ENCODE measurements at regions not wholly inside any gene's neighbourhood (a gene's known extent, or its start where the extent isn't known, plus 50 kb on each side); places are given as distances from the start of the nearest gene placed in this dataset.

DNA sequence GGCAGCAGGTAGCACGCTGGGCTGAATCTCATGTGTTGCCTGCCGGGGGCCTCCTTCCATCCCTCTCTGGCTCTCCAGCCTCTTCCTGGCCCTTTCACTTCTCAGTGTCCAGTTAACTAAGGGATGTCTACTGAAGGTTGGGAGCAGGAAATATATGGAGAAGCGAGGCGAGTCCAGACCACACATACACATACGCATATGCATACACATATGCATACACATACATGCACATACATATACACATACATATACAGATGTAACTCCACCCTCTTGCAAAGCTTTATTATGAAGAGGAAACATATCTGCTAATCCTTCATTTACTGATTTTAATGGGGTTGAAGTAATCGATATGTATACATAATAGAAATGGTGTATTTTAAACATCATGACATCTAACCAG is 636.1 kb upstream of the CCDC179 start:
- no peak for TF ChIP-seq SPI1 (IDR thresholded peaks at IDR 0.05; ENCODE audit: low read depth, low read length)
- TF ChIP-seq POLR2AphosphoS5 (IDR thresholded peaks at IDR 0.05; ENCODE audit: low read depth, low read length), result no peak
- TF ChIP-seq TAF1 (IDR thresholded peaks at IDR 0.05; ENCODE audit: low read depth, low read length), result no peak
- TF ChIP-seq POU2F2 (IDR thresholded peaks at IDR 0.05; ENCODE audit: low read depth, low read length), result no peak
- TF ChIP-seq PAX5 (IDR thresholded peaks at IDR 0.05; ENCODE audit: insufficient read depth, low read length, severe bottlenecking), result no peak
- no peak for TF ChIP-seq POLR2A (IDR thresholded peaks at IDR 0.05; ENCODE audit: low read depth, low read length)
- no peak for FAIRE-seq
- DNase-seq (ENCODE audit: insufficient read length, low spot score), result no peak

DNA sequence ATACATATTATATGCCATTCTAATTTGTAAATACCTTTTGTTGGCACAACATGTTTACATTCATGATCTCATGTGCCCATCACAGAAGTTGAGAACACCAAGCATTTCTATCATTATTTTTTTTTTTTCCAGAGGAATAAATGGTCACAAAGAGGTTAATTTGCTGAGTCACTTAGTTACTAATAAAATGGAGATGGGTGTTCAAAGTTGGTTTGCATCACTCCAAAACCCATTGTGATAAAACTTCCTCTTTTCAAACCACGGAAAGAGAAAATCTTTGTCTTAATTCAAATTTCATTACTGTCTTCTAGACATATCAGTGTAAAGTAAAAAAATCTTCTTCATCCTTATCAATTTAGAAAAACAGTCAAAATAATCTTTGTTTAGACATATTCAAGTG is 636.8 kb upstream of the CCDC179 start:
- DNase-seq (ENCODE audit: insufficient read length, low spot score) (no peak), FAIRE-seq (no peak)
- TF ChIP-seq POU2F2 (IDR thresholded peaks at IDR 0.05; ENCODE audit: low read depth, low read length) (no peak), SPI1 (IDR thresholded peaks at IDR 0.05; ENCODE audit: low read depth, low read length) (no peak), PAX5 (IDR thresholded peaks at IDR 0.05; ENCODE audit: insufficient read depth, low read length, severe bottlenecking) (no peak), POLR2A (IDR thresholded peaks at IDR 0.05; ENCODE audit: low read depth, low read length) (no peak), POLR2AphosphoS5 (IDR thresholded peaks at IDR 0.05; ENCODE audit: low read depth, low read length) (no peak), TAF1 (IDR thresholded peaks at IDR 0.05; ENCODE audit: low read depth, low read length) (no peak)

- FAIRE-seq, result no peak
- DNase-seq (ENCODE audit: insufficient read length, low spot score), result no peak
- TF ChIP-seq POLR2AphosphoS5 (IDR thresholded peaks at IDR 0.05; ENCODE audit: low read depth, low read length) (no peak), POU2F2 (IDR thresholded peaks at IDR 0.05; ENCODE audit: low read depth, low read length) (no peak), POLR2A (IDR thresholded peaks at IDR 0.05; ENCODE audit: low read depth, low read length) (no peak), TAF1 (IDR thresholded peaks at IDR 0.05; ENCODE audit: low read depth, low read length) (no peak), PAX5 (IDR thresholded peaks at IDR 0.05; ENCODE audit: insufficient read depth, low read length, severe bottlenecking) (no peak), SPI1 (IDR thresholded peaks at IDR 0.05; ENCODE audit: low read depth, low read length) (no peak)
Observed at GRCh38 chr11:23502389-23502788, 642.1 kb upstream of the CCDC179 start.

DNA sequence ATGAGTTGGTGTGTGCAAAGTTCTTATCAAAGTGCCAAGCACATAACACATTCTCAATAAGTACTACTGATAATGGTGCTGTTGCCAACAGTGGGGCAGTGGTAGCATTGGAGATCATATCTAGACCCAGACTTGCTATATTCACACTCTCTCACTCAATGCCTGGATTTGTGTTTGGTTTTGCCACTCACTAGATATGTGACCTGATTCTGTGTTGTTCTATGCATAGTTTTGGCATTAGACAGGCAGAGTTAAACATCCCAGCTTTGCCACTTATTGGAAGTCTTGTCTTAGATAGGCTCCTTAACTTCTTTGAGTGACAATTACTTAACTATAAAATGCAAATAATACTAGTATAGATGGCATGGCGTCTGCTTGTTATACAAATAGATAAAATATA is 642.6 kb upstream of the CCDC179 start:
- no peak for TF ChIP-seq POLR2A (IDR thresholded peaks at IDR 0.05; ENCODE audit: low read depth, low read length)
- TF ChIP-seq SPI1 (IDR thresholded peaks at IDR 0.05; ENCODE audit: low read depth, low read length), result no peak
- no peak for TF ChIP-seq POU2F2 (IDR thresholded peaks at IDR 0.05; ENCODE audit: low read depth, low read length)
- TF ChIP-seq PAX5 (IDR thresholded peaks at IDR 0.05; ENCODE audit: insufficient read depth, low read length, severe bottlenecking), result no peak
- TF ChIP-seq POLR2AphosphoS5 (IDR thresholded peaks at IDR 0.05; ENCODE audit: low read depth, low read length), result no peak
- no peak for TF ChIP-seq TAF1 (IDR thresholded peaks at IDR 0.05; ENCODE audit: low read depth, low read length)
- no peak for DNase-seq (ENCODE audit: insufficient read length, low spot score)
- no peak for FAIRE-seq

GRCh38 chr11:23509023-23509422 is 648.7 kb upstream of the CCDC179 start:
- no peak for TF ChIP-seq POU2F2 (IDR thresholded peaks at IDR 0.05; ENCODE audit: low read depth, low read length)
- TF ChIP-seq POLR2AphosphoS5 (IDR thresholded peaks at IDR 0.05; ENCODE audit: low read depth, low read length), result no peak
- DNase-seq (ENCODE audit: insufficient read length, low spot score) (no peak), FAIRE-seq (no peak)

- FAIRE-seq (no peak), DNase-seq (ENCODE audit: insufficient read length, low spot score) (no peak)
- TF ChIP-seq PAX5 (IDR thresholded peaks at IDR 0.05; ENCODE audit: insufficient read depth, low read length, severe bottlenecking) (no peak), POLR2AphosphoS5 (IDR thresholded peaks at IDR 0.05; ENCODE audit: low read depth, low read length) (no peak), POU2F2 (IDR thresholded peaks at IDR 0.05; ENCODE audit: low read depth, low read length) (no peak), POLR2A (IDR thresholded peaks at IDR 0.05; ENCODE audit: low read depth, low read length) (no peak), SPI1 (IDR thresholded peaks at IDR 0.05; ENCODE audit: low read depth, low read length) (no peak), TAF1 (IDR thresholded peaks at IDR 0.05; ENCODE audit: low read depth, low read length) (no peak)
Observed at GRCh38 chr11:23509821-23510220, 649.5 kb upstream of the CCDC179 start.

DNA sequence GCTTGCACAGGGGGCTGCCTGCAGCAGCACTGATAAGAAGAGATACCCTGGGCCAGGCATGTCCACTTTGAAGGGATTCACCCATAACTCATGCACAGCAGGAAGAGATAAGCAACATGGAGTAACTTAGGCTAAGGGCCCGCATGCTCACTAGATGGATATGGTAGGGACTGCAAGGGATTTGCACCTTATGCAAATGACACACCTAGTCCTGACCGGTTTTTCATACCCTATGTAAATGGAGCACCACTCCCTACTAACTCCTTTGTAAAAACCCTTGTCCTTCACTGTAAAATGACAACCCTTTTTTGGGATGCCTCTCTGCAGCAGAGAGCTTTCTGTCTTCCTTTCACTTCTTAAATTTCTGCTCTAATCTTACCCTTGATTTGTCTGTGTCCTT is 658.9 kb upstream of the CCDC179 start:
- TF ChIP-seq POLR2AphosphoS5 (IDR thresholded peaks at IDR 0.05; ENCODE audit: low read depth, low read length) (no peak), SPI1 (IDR thresholded peaks at IDR 0.05; ENCODE audit: low read depth, low read length) (no peak), POU2F2 (IDR thresholded peaks at IDR 0.05; ENCODE audit: low read depth, low read length) (no peak), TAF1 (IDR thresholded peaks at IDR 0.05; ENCODE audit: low read depth, low read length) (no peak), POLR2A (IDR thresholded peaks at IDR 0.05; ENCODE audit: low read depth, low read length) (no peak), PAX5 (IDR thresholded peaks at IDR 0.05; ENCODE audit: insufficient read depth, low read length, severe bottlenecking) (no peak)
- FAIRE-seq (no peak), DNase-seq (ENCODE audit: insufficient read length, low spot score) (no peak)

GRCh38 chr11:23520226-23520960 is 660.1 kb upstream of the CCDC179 start:
- FAIRE-seq (no peak), DNase-seq (ENCODE audit: insufficient read length, low spot score) (no peak)
- no peak for TF ChIP-seq SPI1 (IDR thresholded peaks at IDR 0.05; ENCODE audit: low read depth, low read length)
- TF ChIP-seq POLR2AphosphoS5 (IDR thresholded peaks at IDR 0.05; ENCODE audit: low read depth, low read length), result no peak
- TF ChIP-seq POLR2A (IDR thresholded peaks at IDR 0.05; ENCODE audit: low read depth, low read length), result no peak
- no peak for TF ChIP-seq POU2F2 (IDR thresholded peaks at IDR 0.05; ENCODE audit: low read depth, low read length)
- TF ChIP-seq TAF1 (IDR thresholded peaks at IDR 0.05; ENCODE audit: low read depth, low read length), result no peak

DNA sequence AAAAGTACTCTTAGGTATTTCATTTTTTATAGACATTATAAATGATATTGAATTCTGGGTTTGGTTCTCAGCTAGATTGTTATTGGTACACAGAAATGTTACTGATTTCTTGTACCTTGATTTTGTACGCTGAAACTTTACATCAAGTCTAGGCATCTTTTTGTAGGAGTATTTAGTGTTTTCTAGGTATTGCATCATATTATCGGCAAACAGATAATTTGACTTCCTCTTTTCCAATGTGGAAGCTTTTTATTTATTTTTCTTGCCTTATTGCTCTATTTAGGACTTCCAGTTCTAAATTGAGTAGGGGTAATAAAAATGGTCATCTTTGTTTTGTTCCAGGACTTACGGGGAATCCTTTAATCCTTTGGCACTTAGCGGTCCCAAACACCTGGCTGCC is 676.6 kb upstream of the CCDC179 start:
- no peak for TF ChIP-seq PAX5 (IDR thresholded peaks at IDR 0.05; ENCODE audit: insufficient read depth, low read length, severe bottlenecking)
- no peak for TF ChIP-seq TAF1 (IDR thresholded peaks at IDR 0.05; ENCODE audit: low read depth, low read length)
- TF ChIP-seq POLR2A (IDR thresholded peaks at IDR 0.05; ENCODE audit: low read depth, low read length), result no peak
- no peak for TF ChIP-seq POLR2AphosphoS5 (IDR thresholded peaks at IDR 0.05; ENCODE audit: low read depth, low read length)
- TF ChIP-seq POU2F2 (IDR thresholded peaks at IDR 0.05; ENCODE audit: low read depth, low read length), result no peak
- no peak for TF ChIP-seq SPI1 (IDR thresholded peaks at IDR 0.05; ENCODE audit: low read depth, low read length)
- no peak for FAIRE-seq
- no peak for DNase-seq (ENCODE audit: insufficient read length, low spot score)

GRCh38 chr11:23539556-23539955 is 679.3 kb upstream of the CCDC179 start:
- no peak for TF ChIP-seq POLR2AphosphoS5 (IDR thresholded peaks at IDR 0.05; ENCODE audit: low read depth, low read length)
- no peak for TF ChIP-seq POU2F2 (IDR thresholded peaks at IDR 0.05; ENCODE audit: low read depth, low read length)
- no peak for TF ChIP-seq TAF1 (IDR thresholded peaks at IDR 0.05; ENCODE audit: low read depth, low read length)
- no peak for TF ChIP-seq PAX5 (IDR thresholded peaks at IDR 0.05; ENCODE audit: insufficient read depth, low read length, severe bottlenecking)
- no peak for TF ChIP-seq POLR2A (IDR thresholded peaks at IDR 0.05; ENCODE audit: low read depth, low read length)
- no peak for TF ChIP-seq SPI1 (IDR thresholded peaks at IDR 0.05; ENCODE audit: low read depth, low read length)
- FAIRE-seq (no peak), DNase-seq (ENCODE audit: insufficient read length, low spot score) (no peak)
